HepG2 (cell line): ENCODE measurements at regions not wholly inside any gene's neighbourhood (a gene's known extent, or its start where the extent isn't known, plus 50 kb on each side); places are given as distances from the start of the nearest gene placed in this dataset.

Source experiments
- ATAC-seq: fragments of 200-7000 bp; cut with Tn5 transposase; 3 replicates; pipeline ENCODE4 v1.9.1; 2020; ENCODE audit warnings: mild to moderate bottlenecking, moderate library complexity
- BruUV-seq: library from RNA; stranded (reverse); fragments of 400-500 nt; replicated peaks from 2 replicates; lab custom pipeline; 2021; lab: Mats Ljungman, UMichigan
- CTCF ChIA-PET: fragments of 300-600 bp; formaldehyde crosslinking; extraction: SDS; loops from one replicate; lab custom pipeline; 2021; ENCODE audit warnings: low total read pairs, inconsistent platforms, low intra/inter-chr PET ratio; lab: Yijun Ruan, JAX
- POLR2A ChIA-PET: fragments of 350-600 bp; sonication (Branson Sonifier 250); formaldehyde crosslinking; loops from one replicate; lab custom pipeline; 2020; ENCODE audit warnings: antibody characterized with exemption, inconsistent platforms; lab: Yijun Ruan, JAX
- DNase-seq: peaks from one replicate; pipeline ENCODE4 v3.0.0-alpha.2; 2015; ENCODE audit warnings: low spot score
- FAIRE-seq: peaks from 3 replicates; lab custom pipeline; 2011; peaks lifted over from hg19 to GRCh38; lab: Jason Lieb, UNC
- H2AFZ ChIP-seq: one replicate; pipeline ENCODE4 v1.6.1; 2011; ENCODE audit warnings: low read length, inconsistent platforms
- H3K27ac ChIP-seq: fragments of 300-600 bp; 3 replicates; pipeline ENCODE4 v1.8.0; 2011; ENCODE audit warnings: mixed run types, mild to moderate bottlenecking, mixed read lengths, low read length, inconsistent platforms; ENCODE audit not compliant: insufficient read depth; ENCODE audit errors: extremely low read length
- H3K27me3 ChIP-seq, 2 experiments: fragments of 200-600 bp in 1 of 2; 2 replicates in 1 of 2; 3 replicates in 1 of 2; pipeline versions ENCODE4 v1.6.0 to v1.8.0; 2011; ENCODE audit warnings: low read length in 2 of 2, mild to moderate bottlenecking in 2 of 2, moderate library complexity in 2 of 2, inconsistent platforms in 1 of 2; ENCODE audit not compliant: insufficient read depth in 2 of 2, control insufficient read depth in 1 of 2
- H3K36me3 ChIP-seq, 2 experiments: fragments of 200-600 bp in 1 of 2; replicated peaks in 1 of 2; 2 replicates in 1 of 2; 3 replicates in 1 of 2; pipeline versions ENCODE4 v1.5.1 to v1.8.0; 2011; ENCODE audit warnings: low read length in 2 of 2, inconsistent platforms in 1 of 2; ENCODE audit not compliant: insufficient read depth in 2 of 2, control insufficient read depth in 1 of 2
- H3K4me1 ChIP-seq: 2 replicates; pipeline ENCODE4 v1.5.1; 2012; ENCODE audit warnings: low read length, inconsistent platforms; ENCODE audit not compliant: insufficient read depth
- H3K4me2 ChIP-seq: 2 replicates; pipeline ENCODE4 v1.6.0; 2011; ENCODE audit warnings: low read depth, low read length, inconsistent platforms
- H3K4me3 ChIP-seq, 3 experiments: fragments of 200-600 bp in 1 of 3; sonication (generic), shearing (Covaris generic) in 1 of 3; replicated peaks in 1 of 3; 2 replicates each; pipeline ENCODE4 v1.5.1; 2011 to 2016; ENCODE audit warnings: low read length in 3 of 3, inconsistent platforms in 2 of 3, low read depth in 2 of 3, mild to moderate bottlenecking in 2 of 3, control low read depth in 1 of 3, mixed read lengths in 1 of 3; ENCODE audit not compliant: insufficient read depth in 1 of 3
- H3K79me2 ChIP-seq: one replicate; pipeline ENCODE4 v1.6.1; 2011; ENCODE audit warnings: low read length, inconsistent platforms; ENCODE audit not compliant: insufficient read depth
- H3K9ac ChIP-seq: 2 replicates; pipeline ENCODE4 v1.6.0; 2011; ENCODE audit warnings: mild to moderate bottlenecking, low read depth, low read length, inconsistent platforms; ENCODE audit not compliant: insufficient read depth
- H3K9me3 ChIP-seq: 2 replicates; pipeline ENCODE4 v1.5.1; 2012; ENCODE audit warnings: mild to moderate bottlenecking, low read length
- H4K20me1 ChIP-seq: 2 replicates; pipeline ENCODE4 v1.6.0; 2011; ENCODE audit warnings: inconsistent platforms, mild to moderate bottlenecking, low read length, moderate library complexity; ENCODE audit not compliant: insufficient read depth
- JUNB ChIP-seq: sonication (generic); formaldehyde crosslinking; IDR thresholded peaks from 2 replicates; pipeline ENCODE4 v1.8.0; 2022; ENCODE audit warnings: missing genetic modification reagents, mild to moderate bottlenecking, borderline replicate concordance
- TRIM22 ChIP-seq: fragments of 450-650 bp; IDR thresholded peaks from 2 replicates; pipeline ENCODE4 v1.6.1; 2017
- ZNF142 ChIP-seq: sonication (generic); formaldehyde crosslinking; IDR thresholded peaks from 2 replicates; pipeline ENCODE4 v1.4.0; 2020; ENCODE audit warnings: missing genetic modification reagents
- ZNF224 ChIP-seq: sonication (generic); formaldehyde crosslinking; IDR thresholded peaks from 2 replicates; pipeline ENCODE4 v1.5.0; 2020; ENCODE audit warnings: mild to moderate bottlenecking, missing genetic modification reagents
- ZNF253 ChIP-seq: sonication (generic); formaldehyde crosslinking; IDR thresholded peaks from 2 replicates; pipeline ENCODE4 v1.8.0; 2022; ENCODE audit warnings: mild to moderate bottlenecking, missing genetic modification reagents, borderline replicate concordance
- ZNF614 ChIP-seq: IDR thresholded peaks from 2 replicates; pipeline ENCODE4 v1.6.1; 2018; ENCODE audit warnings: missing biosample characterization, missing genetic modification reagents, inconsistent platforms, borderline replicate concordance
- WGBS: methylation state at CpG from one replicate; pipeline ENCODE4 v1.1.6; 2017; ENCODE audit warnings: low lambda C conversion rate; 5-methylcytosine and 5-hydroxymethylcytosine counted together
- in situ Hi-C: cut with HindIII; loops from 2 replicates; pipeline ENCODE4 v1.10.0; 2017; ENCODE audit warnings: low pct_unique_long_range_greater_than_20kb; ENCODE audit not compliant: extremely low pct_ligation_motif_present
- intact Hi-C: fragments of 100-400 bp; cut with micrococcal nuclease; formaldehyde crosslinking; loops from one replicate; pipeline ENCODE4 v1.10.0; 2022; ENCODE audit not compliant: unreplicated experiment

GRCh38 chr13:111469916-111470506 lies 149.6 kb downstream of the TEX29 start:
- ChIA-PET POLR2A (no interaction called here), CTCF (no interaction called here)
- Histone ChIP-seq H2AFZ (no peak overlapping the region), H3K79me2 (no peaks in the 10 kb centered on the region), H4K20me1 (no peaks in the 10 kb centered on the region), H3K9ac (no peak overlapping the region), H3K4me2 (no peak overlapping the region), H3K27ac (no peak overlapping the region), H3K9me3 (no peaks in the 10 kb centered on the region), H3K36me3 (no peaks in the 10 kb centered on the region), H3K4me3 (no peak overlapping the region), H3K27me3 (peaks cover 8 to 27% of the 10 kb centered on the region in 2 experiments; a peak in 4 of 5 replicates), H3K4me1 (no peaks in the 10 kb centered on the region)
- ATAC-seq: peak; percentile 38; the same call in 1 of the 3 replicates
- no TSS peak for BruUV-seq
- in situ Hi-C loops (loop anchor here (5.0 to 10.0 kb wide), 2 partner anchors 972 to 1135 kb away; no protein-coding TSS in a partner anchor), intact Hi-C loops (no loop called here)
- no peak for FAIRE-seq
- WGBS: 6% methylated on average over 4 of the region's 20 CpGs
- no peak for DNase-seq
- TF ChIP-seq ZNF142 (CRISPR knock-in tag): no peak
- TF ChIP-seq ZNF614 (CRISPR knock-in tag): no peak
- no peak for TF ChIP-seq ZNF224 (CRISPR knock-in tag)
- no peak for TF ChIP-seq JUNB (CRISPR knock-in tag)
- TF ChIP-seq TRIM22: no peak
- no peak for TF ChIP-seq ZNF253 (CRISPR knock-in tag)
